Stimulated activated CD4-positive, alpha-beta T cell treated with anti-CD3 and anti-CD28 coated beads, Interleukin-12 subunit alpha, Interleukin-12 subunit beta, amount 100 ng/mL, for 4 hours (primary cell): ENCODE measurements at regions not wholly inside any gene's neighbourhood (a gene's known extent, or its start where the extent isn't known, plus 50 kb on each side); places are given as distances from the start of the nearest gene placed in this dataset.
"Not testable (repeated sequence)": the region's sequence is repeated elsewhere in the genome, so short reads cannot be mapped to it uniquely, and the experiment has no call there.

ENCODE experiments used
- DNase-seq: peaks from one replicate; pipeline ENCODE4 v3.0.0-alpha.2; 2020

DNA sequence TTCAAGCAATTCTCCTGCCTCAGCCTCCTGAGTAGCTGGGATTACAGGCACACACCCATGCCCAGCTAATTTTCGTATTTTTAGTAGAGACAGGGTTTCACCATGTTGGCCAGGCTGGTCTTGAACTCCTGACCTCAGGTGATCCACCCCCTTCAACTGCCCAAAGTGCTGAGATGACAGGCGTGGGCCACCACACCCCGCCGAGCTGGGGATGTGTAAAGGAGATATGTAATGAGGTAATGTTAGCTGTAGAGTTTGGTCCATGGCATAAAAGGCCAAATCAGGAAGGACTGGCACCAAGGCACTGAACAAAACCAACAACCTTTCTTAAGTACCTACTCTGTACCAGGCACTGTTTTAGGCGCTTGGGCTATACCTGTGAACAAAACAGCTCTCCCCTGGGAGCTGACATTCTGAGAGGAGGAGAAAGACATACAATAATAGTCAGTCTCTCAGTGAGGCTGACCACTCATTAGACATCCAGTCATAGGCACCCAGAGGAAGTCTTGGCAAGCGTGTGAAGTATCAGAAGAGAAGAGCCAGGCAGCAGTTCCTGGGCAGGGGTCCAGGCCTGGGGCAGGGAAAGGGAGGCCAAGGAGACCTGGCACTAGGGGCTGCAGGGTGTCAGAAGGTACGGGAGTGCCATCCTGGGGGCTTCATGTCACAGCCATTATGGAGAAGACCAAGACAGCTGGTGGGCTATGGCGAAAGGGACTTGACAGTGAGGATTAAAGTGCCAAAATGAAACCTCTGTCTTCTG, 164.8 kb upstream of the DTNBP1 start:
- DNase-seq = no peak

DNA sequence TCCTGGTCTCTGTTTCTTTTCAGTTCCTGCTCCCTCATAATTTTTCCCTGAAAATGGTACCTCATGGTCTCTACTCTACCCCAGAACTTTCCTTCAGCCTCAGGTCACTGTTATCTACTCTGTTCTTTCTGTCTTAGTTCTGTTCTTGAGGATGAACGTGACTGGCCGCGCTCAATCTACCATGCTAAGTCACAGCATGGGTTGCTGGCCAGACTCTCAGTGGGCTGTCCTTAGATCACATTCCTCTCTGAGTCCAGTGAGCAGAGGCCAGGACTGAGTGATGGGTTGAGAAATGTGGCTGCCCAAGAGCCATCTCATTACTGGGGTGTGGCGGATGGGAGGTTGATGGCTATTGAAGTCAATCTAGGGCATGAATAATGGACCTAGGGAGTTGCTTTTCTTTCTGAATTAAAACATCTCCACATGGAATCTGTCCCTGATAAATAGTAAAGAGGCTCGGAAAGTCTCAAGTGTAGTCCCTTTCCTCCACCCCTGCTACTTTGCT, 164.0 kb upstream of the DTNBP1 start:
- DNase-seq = no peak

DNA sequence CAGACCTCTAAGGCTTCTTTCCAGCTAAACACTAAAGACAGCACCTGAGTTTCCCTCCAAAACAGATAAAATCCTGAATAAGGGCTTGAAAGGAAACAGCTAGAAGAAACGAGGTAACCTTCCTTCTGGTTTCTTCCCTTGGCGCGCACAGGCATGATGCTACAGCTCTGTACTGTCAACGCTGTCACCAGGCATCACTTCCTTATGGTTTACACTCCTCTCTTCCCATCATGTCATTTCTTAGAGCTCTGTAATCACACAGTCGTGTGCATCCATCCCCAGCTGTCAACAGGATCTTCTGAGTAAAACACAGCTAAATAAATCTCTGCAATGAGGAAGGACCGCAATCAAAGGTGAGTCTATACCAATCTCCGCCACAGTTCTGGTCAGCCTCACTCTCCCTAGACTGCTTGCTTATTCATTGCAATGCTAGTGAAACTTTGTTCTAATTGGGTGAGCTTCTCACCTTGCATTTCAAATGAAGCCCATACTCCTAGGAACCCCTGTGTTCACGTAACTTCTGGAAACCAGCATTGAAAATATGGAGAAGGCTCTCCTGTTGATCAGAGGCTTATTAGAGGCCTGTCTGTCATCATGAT, 162.6 kb upstream of the DTNBP1 start:
- DNase-seq = no peak

DNA sequence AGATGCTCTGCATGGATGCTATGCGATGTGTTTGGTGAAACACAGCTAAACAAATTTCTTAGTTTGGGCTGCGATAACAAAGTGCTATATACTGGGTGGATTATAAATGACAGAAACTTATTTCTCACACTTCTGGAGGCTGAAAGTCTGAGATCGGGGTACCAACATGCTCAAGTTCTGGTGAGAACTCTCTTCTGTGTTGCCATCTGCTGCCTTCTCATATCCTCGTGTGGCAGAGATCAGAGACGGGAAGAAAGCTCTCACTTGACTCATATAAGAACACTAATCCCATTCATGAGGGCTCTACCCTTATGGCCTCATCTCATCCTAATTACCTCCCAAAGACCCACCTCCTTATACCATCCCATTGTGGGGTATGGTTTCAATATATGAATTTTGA, 162.0 kb upstream of the DTNBP1 start:
- no peak for DNase-seq

DNA sequence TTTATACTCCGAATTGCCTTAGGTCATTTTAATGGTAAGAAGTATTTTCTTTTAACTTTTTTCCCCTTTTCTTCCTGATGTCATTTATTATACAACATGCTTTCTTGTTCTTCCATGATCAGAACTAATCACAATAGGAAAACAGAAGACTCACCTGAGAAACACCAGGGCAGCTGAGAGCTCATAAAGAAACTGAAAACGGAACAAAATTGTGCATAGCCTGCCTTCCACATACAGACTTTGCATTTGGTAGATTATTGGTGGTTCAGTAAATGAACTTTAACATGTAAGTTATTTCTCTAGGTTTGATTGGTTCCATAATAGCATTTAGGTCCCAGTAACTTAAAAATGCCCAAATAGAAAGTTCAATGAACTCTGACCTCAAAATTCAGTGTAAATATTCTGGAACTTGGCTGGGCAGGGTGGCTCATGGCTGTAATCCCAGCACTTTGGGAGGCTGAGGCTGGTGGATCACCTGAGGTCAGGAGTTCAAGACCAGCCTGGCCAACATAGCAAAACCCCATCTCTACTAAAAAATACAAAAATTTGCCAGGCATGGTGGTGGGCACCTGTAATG, 161.1 kb upstream of the DTNBP1 start:
- no peak for DNase-seq

DNA sequence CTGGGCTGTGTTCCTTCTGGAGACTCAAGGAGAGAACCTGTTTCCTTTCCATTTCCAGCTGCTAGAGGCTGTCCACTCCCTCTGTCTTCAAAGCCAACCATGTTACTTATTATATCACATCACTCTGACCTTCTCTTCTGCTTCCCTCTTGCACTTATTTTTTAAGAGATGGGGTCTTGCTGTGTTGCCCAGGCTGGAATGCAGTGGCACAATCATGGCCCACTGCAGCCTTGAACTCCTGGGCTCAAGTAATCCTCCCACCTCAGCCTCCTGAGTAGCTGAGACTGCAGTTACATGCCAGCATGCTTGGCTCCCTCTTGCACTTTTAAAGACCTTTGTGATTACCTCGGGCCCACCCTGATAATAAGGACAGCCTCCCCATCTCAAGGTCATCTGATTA, 160.0 kb upstream of the DTNBP1 start:
- DNase-seq = no peak

DNA sequence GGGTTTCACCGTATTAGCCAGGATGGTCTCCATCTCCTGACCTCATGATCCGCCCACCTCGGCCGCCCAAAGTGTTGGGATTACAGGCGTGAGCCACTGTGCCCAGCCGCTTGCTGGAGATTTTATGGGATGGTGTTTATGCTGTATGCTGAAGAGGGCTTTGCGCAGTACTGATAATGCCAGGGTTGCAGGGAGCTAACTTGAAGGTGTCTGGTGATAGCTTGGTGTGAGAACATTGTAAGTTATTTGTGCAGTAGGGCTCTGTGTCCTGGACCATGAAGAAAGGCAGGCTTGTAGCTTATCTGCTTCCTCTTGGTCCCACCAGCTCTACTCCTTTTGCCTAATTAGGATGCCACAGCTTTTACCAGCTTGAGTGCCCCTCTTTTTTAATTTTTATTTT, 157.0 kb upstream of the DTNBP1 start:
- no peak for DNase-seq

DNA sequence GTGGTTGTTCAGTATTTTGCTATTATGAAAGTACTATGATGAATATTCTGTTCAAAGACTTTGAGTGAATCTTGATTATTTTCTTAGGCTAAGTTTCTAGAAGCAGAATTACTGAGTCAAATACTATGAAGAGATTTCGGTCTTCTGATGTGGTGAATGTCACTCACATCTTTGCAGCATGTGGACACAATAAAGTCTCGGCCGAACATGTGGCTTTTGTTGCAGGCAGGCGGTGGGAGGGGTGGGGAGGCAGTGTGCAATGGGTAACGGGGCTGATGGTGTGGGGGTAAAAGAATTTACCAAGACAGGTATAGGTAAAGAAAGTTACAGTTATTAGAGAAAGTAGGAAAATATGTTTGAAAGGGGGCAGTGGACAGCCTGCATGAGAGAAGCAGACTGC, 156.4 kb upstream of the DTNBP1 start:
- DNase-seq = no peak

DNA sequence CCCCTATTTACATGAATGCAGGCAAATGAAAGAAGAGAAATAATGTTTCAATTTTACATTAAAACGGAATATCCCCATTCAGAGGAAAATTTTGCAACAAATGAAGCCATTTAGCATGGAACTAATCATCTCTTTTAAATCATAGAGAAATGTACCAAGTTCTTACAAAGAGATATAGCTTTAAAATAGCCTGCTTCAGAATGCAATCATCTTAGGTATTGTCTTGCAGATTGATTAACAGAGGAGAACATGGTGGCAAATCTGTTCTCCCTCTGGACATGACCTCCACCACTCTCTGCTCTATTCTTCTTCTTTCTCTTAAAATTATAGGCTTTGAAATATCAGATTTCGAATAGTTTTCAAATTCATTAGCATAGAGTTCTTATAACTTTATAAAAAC, 155.7 kb upstream of the DTNBP1 start:
- DNase-seq = no peak

DNA sequence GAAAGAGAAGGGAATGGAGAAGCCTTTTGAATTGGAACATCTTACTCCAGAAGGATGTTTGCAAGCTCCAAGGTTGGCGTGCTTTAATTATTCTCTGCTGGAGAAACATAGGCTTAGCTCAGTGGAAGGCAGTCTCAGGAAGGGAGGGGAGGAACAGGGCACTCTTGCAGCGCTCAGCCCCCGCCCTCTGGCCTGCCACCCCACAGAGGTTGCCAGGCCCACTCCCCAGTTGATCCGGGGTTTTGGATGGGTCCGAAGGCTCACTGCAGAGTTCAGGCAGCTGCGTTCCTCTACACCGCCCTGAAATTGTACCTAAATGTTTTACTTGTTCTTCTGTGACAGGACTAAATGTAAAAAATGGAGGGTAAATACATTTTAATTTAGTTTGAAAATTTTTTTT, 155.2 kb upstream of the DTNBP1 start:
- DNase-seq = no peak

DNA sequence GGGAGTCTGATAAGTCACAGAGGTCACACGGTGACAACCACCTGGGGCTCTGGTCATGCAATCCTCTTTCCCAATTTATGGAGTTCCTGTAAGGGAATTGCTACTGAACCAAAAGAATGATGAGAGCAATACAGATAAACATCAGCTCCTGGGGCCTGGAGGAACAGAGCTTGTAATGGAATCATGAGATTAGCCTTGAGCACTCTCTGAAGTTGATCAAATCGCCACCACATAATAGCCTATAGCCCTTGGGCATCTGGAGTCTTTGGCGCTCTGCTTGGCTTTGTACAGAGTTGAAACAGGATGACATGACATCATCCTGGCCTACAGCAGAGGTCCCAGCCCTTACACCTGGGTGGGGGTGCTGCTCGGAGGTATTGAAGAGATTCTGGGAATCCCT, 154.3 kb upstream of the DTNBP1 start:
- DNase-seq = no peak

DNA sequence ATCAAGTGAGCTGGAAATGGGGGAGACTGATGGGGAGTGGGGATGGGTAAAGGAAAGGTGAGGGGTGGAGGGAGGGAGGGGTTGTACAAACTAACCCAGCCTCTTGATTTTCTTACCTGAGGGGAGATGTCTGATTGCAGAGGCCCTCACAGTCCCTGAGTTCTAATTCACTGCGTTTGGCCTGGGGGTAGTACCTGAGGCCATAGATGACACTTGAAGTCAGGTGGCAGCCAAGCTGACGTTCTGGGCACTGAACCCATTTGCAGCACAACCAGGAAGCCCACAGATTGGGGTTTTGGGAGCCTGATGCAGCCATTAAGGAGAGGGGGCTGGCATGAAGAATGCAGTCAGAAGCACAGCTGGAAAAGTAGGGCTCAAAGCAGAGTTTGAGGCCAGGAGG, 153.8 kb upstream of the DTNBP1 start:
- DNase-seq = no peak

DNA sequence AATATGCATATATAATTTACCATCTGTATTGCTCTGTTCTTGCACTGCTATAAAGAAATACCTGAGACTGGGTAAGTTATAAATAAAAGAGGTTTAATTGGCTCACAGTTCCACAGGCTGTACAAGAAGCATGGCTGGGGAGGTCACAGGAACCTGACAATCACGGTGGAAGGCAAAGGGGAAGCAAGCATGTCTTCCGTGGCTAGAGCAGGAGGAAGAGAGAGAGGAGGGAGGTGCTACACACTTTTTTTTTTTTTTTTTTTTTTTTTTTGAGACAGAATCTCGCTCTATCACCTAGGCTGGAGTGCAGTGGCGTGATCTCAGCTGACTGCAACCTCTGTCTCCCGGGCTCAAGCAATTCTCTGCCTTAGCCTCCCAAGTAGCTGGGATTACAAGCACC, 150.9 kb upstream of the DTNBP1 start:
- not testable (repeated sequence) for DNase-seq

DNA sequence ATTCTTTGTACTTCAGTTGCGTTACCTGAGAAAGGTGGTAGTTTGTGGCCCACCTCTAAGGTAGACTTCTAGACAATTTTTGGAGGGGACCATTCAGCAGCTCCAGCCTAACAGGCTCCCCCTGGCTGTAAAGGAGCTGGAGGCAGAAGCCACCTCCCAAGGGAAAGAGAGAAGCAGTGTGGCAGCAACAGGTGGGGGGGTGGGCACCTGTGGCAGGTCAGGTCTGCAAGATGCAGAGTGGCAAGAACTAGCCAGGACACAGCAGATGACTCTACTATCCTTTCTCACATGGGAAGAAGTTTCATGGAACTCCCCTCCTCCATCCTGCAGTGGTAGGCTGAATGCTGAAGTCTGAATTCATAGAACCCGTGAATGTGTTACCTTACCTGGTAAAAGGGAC, 148.3 kb upstream of the DTNBP1 start:
- no peak for DNase-seq

DNA sequence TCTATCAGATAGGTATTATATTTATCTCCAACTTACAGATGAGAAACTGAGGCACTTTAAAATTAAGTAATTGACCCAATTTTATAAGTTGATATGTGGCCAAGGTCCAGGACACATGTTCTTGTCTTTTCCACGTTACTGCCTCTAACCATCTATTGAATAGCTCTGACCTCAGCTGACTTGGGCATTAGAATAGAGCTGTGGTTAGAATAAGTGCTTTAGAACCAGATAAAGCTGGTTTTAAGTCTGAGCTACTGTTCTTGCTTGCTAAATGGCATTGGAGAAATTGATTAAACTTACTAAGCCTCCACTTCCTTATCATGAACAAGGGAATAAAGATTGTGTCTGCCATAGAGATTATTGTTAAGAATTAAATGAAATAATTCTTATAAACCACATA, 147.8 kb upstream of the DTNBP1 start:
- DNase-seq = no peak

DNA sequence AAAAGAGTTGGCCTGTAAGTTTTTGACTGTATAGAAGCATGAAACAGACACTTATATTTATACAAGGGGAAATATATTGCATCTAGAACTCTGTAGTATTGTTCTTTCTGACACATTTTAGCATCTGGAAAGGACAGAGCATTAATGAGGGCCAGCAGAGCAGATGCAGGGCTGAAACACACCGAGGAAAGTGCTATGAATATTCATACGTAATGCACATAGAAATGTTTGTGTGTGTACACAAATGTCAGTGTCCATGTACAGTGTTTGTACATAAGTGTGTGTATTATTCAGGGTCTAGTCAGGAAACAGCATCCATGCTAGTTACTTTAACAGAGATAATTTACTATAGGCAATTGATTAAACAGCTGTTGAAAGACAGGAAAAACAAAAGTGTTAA, 146.5 kb upstream of the DTNBP1 start:
- no peak for DNase-seq

DNA sequence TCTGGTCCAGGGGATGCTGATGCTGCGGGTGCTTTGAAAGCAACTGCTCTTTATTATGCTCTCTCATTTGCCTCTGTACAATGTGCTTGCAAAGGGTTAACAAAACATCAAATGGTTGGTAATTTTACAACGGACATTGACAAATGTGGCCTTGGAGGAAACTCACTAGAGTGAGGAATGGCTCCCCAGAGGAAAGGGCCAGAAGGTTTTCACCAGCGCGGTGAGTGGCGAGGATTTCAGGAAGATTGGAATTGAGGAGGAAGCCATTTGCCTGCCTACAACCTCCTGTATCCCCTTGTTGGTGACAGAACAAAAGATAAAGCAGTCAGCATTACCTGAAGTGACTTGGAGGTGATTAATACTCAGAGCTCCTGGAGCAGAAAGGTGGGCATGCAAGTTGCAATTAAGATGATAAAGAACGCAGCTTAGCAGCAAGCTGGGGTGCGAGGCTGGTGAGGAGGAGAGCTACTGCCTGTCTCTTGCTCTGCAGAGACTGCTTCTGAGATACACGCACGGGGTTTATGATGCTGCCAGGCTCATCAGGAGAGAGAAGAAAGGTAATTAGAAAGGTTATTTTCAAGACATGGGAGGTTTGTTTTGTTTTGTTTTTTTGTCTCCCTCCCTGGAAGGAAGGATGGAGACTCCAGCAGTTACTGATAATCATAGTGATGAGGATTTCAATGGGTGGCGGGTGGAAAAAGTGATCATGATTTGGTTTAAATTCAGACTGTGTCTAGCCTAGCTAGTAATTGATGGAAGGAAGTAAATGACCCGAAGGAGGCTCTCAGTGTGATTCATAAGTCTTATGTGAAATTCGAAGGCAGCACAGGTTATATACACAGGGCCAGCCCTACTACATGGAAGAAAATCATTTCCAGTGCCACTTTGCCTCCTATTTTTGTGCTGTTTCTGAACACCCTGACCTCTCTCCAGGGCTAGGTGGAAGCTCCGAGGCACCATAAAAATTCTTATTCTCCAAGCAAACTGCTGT, 141.6 kb upstream of the DTNBP1 start:
- no peak for DNase-seq

DNA sequence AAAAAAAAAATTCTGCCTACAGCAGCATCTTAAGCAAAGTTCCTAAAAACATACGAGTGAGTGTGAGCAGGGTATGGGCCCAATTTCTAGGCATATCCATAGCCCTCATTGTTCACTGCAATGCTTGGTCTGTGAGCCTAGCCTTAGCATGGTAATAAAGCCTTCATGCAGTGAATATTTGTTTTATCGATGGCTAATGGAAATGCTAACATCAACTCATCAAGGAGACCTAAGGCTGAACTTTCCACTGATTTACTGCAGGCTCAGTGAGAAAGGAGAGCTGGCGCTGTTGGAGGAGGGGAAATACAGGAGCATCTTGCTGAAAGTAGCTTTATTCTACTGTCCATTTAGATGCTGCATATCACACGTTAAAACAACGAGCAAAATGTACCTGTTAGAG, 139.6 kb upstream of the DTNBP1 start:
- DNase-seq = no peak

DNA sequence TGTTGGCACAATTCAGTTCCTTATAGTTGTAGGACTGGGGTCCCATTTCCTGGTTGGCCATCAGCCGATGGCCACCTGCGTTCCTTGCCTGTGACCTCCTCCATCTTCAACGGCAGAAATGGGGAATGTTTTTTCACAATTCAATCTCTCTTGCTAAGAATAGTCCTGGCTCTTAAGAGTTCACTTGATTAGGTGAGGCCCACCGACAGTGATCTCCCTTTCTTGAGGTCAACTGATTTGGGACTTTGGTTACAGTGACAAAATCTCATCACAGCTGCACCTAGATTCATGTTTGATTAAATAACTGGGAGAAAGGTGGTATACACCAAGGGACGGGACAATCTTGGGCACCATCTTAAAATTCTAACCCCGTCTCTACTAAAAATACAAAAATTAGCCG, 139.1 kb upstream of the DTNBP1 start:
- no peak for DNase-seq

DNA sequence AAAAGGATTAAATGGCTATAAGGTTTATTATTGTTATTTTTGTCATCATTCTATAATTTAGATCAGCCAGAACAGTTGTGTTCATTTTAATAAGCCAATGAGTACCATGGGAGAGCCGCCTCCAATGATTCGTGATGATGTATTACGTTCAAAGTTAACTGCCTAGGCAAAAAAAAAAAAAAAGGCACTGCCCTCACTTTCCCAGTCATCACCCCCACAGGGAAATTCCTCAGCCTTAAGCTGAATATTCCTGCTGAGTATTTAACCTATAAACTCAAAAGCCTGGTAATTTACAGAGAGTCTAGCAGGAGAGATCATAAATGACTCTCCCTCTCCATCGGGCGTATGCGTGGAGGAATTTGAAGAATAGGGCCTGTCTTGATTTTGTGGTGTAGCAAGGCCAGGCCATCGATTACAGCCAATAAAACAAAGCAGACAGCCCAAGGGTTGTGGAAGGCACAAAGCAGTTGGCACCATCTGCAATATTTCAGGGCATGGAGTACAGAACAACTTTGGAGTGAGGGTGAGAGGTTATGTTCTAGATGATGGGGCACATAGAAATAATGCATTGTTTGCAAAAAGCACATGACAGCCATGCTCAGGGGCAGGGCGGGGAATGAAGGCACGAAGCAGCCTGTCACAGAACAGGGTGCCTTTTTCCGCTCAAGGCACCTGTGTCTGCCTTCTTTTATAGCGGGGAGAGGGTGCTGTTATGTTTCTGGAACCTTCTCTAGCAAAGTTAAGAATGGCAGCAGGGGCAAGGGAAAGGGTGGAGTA, 138.2 kb upstream of the DTNBP1 start:
- DNase-seq = no peak

DNA sequence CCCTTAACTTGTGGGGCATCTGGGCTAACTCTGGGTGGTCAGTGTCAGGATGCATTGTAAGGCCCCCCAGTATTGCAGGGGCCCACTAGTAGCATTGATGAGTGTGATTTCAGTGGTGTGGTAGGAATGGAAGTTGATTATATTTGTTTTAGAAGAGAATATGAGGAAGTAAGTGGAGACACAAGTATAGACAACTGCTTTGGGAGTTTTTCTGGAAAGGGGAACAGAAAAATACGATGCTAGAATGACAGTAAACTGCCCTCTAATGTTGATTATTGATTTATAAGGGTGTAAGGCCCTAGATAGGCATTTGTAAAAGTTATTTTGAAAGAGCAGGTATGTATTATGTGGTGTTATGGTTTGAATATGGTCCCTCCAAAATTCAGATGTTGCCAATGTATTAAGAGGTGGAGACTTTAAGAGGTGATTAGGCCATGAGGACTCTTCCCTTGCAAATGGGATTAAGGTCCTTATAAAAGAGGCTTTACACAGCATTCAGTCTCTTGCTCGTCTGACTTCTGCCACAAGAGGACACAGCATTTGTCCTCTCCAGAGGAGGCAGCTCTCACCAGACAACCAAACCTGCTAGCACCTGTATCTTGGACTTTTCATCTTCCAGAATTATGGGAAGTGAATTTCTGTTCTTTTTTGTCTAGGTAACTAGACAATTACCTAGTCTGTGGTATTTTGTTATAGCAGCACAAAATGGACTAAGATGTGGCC, 135.9 kb upstream of the DTNBP1 start:
- no peak for DNase-seq

DNA sequence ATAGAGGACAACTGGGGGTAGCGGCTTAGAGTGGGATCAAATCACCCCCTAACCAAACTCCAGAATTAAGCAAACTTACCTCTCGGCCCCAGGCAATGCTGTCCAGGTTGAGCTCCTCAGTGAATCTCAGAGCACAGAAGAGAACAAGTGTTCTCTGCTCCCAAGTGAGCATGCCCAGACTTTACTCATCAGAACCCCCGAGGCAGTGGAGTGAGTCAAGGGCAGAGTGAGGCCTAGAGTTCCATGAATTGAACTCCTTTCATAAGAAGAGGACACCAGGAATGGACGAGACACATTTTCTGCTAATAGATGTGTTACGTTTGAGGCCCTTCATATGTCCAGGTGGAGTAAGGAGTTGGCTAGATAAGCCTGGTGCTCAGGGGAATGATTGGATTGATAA, 134.0 kb upstream of the DTNBP1 start:
- DNase-seq = no peak
